ENCODE measurements at regions not wholly inside any gene's neighbourhood (a gene's known extent, or its start where the extent isn't known, plus 50 kb on each side); places are given as distances from the start of the nearest gene placed in this dataset.
"Not testable (repeated sequence)": the region's sequence is repeated elsewhere in the genome, so short reads cannot be mapped to it uniquely, and the experiment has no call there.

DNA sequence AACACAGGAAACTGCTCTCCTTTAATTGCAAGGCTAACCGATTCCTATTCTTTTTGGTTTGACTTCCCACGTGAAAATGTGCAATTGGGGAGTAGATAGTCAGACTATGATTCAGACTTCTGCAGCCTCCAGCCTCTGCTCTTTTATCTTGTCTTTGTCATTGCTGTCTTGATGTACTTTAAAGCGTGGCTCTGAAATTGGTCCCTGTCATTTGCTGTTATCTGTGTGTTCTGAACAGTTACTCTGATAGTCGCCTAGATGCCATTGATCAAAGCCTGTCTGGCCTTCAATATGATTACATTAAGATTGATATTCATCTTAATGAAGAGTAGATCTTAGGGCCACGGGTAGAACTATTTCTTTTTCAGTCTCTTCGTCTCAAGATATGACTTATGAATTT, 799.2 kb downstream of the REEP3 start:
- DNase-seq (ENCODE audit: low read depth), result no peak

- DNase-seq (ENCODE audit: low read depth), result no peak
Observed at GRCh38 chr10:64329510-64329909, 808.3 kb downstream of the REEP3 start.

DNA sequence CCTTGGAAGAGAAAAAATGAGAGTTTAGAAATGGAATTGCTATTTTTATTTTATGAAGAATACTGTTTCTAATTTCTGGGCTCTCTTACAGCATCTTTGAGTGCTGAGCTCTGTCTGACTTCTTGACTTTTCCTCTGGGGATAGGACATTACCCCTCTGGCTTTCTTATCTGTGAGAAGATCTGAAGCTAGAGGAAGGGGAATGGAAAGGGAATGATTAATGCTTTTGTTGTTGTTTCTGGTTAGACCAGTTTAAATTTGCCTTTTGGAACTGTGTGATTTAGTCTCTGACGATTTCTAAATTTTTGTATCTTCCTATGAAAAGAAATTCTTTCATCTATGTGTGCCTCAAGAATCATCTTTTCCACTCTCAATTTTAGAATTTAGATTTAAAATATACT, 811.4 kb downstream of the REEP3 start:
- DNase-seq (ENCODE audit: low read depth), result no peak

DNA sequence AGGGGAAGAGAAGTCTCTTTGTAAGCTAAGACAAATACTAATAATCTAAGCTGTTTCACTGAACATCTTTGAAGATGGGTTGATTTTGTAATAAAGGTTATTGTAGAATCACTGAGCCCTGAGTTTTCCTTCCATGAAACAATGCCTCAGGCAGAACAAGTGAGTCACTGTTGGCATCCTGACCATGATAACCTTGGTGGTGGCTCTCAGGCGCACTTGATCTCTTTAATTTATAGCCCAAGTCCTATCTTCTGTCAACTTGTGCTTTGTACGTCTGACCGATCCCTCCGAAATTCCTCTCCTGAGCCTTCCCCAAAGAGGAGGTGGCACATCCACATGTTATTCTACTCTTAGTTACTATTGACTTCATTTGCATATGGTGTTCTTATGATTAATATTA, 812.9 kb downstream of the REEP3 start:
- no peak for DNase-seq (ENCODE audit: low read depth)

DNA sequence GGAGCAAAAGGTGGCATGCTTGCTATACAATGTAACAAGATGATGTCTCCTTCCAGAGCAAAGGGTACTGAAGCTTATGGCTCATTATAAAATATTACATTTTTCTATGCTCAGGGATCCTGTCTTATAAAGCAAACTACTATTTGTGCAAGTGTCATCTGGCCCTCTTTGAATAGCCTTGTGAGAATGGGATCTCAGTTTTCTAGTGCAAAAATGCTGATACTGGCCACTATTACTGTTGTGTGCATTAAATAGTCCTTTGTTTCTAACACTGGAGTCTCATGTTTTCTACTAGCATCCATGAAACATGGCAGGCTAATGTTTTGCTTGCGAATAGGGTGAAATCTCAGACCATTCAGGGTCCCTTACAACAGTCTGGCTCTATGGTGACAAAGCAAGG, 823.0 kb downstream of the REEP3 start:
- no peak for DNase-seq (ENCODE audit: low read depth)

GRCh38 chr10:64345856-64346255, 824.7 kb downstream of the REEP3 start:
- DNase-seq (ENCODE audit: low read depth), result no peak

- no peak for DNase-seq (ENCODE audit: low read depth)
Observed at GRCh38 chr10:64346389-64346788, 825.2 kb downstream of the REEP3 start.

DNA sequence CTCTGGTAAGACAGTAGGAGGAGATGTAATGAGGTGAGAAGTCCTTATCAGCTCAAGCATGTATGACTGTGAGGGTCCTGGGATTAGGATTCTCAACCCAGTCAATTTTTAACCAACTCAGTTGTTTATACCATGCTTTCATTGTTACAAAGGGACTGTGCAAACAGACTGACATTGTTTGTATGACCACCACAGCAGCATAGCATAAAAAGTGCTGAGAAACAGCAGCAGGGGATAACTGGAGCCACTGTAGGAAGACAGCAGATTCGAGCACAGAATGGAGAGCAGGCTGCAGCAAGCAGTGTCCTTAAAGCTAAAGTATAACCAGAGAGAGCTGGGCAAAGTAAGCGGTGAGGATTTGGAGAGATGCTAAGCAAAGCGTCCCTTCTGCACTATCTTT, 829.5 kb downstream of the REEP3 start:
- DNase-seq (ENCODE audit: low read depth), result no peak

DNA sequence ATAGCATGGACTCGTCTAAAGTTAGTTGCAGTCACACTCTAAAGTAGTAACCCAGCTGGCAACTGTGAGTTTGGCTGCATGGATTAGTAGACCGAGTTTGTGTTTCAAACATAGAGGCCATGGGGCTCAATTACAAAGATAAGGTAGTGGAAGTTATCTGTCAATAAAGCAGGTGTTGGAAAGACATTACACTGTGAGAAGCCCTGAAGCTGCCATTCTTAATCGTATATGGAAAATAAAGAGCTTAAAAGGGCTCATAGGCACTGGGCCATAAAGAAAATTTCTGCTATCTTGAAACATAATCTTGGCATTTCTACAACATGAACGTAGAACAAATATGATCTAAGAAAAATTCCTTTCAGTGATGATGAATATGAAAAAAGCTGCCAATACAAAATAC, 837.7 kb downstream of the REEP3 start:
- DNase-seq (ENCODE audit: low read depth), result no peak

DNA sequence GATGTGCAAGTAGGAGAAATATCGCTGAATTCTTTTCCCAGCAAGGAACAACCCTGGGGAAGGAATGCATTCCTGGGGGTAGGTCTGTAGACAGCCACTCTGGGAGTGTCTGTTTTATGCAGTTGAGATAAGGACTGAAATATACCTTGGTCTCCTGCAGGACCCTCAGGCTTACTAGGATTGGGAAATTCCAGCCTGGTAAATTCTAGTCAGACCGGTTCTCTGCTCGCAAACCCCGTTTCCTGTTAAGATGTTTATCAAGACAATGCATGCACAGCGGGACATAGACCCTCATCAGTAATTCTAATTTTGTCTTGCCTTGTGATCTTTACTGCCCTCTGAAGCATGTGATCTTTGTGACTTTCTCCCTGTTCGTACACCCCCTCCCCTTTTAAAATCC, 839.0 kb downstream of the REEP3 start:
- not testable (repeated sequence) for DNase-seq (ENCODE audit: low read depth)

- no peak for DNase-seq (ENCODE audit: low read depth)
Observed at GRCh38 chr10:64363687-64364086, 842.5 kb downstream of the REEP3 start.

DNA sequence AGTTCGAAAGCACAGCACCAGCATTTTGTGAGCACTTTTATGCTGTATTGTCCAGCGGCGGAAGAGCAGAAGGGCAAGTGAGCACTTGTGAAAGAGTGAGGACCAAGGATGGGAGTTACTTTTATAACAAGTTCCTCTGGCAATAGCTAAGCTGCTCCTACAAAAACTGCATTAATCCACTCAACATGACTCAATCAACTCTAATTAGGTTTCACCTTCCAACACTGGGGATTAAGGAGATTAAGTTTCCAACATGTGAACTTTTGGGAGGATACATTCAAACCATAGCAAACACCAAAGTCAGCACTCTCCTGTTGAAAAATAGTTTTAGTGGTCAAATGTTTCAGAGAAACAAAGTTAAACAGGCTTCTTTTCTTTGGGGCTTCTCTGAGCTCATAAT, 844.5 kb downstream of the REEP3 start:
- DNase-seq (ENCODE audit: low read depth), result no peak

DNA sequence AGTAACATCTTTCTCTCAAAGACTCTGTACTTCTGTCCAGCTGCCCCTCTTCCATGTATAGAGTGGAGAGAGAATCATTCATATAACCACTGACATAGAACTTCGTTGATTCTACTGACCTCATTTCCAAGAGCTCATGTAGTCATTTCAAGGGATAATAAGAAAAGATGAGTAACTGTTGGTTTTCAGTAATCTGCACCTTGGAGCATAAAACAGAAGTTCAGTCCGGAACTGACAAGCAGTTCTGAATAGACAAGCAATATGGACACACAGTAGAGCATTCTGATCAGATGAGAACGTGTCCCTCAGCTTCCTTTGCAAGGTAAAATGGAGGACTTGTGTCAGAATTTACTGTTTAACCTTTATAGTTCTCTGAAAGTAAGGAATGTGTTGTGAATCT, 847.1 kb downstream of the REEP3 start:
- DNase-seq (ENCODE audit: low read depth), result no peak

- DNase-seq (ENCODE audit: low read depth), result no peak
Observed at GRCh38 chr10:64369885-64370773, 848.9 kb downstream of the REEP3 start.

- no peak for DNase-seq (ENCODE audit: low read depth)
Observed at GRCh38 chr10:64374346-64374745, 853.1 kb downstream of the REEP3 start.

DNA sequence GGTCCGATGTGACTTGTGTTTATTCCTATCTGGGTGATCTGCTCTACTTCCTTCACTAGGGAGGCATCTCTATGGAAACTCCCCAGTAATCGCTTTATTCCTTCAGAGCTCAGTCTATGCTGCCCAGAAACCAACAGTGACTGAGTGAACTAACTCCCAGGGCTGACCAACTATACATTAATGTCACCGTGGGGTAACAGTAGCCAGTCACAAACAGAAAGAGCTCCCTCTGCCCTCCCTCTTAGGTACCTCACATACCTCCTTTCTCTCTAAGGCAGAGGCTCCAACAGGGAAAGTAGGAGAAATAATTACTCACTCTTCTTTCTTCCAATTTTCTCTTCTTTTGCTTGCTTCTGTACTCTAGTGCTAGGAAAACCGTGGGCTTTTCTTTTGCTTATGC, 855.0 kb downstream of the REEP3 start:
- DNase-seq (ENCODE audit: low read depth), result no peak

GRCh38 chr10:64379898-64380297, 858.7 kb downstream of the REEP3 start:
- DNase-seq (ENCODE audit: low read depth), result no peak

- no peak for DNase-seq (ENCODE audit: low read depth)
Observed at GRCh38 chr10:64385355-64385754, 864.2 kb downstream of the REEP3 start.

GRCh38 chr10:64394744-64395143, 873.5 kb downstream of the REEP3 start:
- DNase-seq (ENCODE audit: low read depth), result no peak

- no peak for DNase-seq (ENCODE audit: low read depth)
Observed at GRCh38 chr10:64396105-64396708, 875.0 kb downstream of the REEP3 start.

DNA sequence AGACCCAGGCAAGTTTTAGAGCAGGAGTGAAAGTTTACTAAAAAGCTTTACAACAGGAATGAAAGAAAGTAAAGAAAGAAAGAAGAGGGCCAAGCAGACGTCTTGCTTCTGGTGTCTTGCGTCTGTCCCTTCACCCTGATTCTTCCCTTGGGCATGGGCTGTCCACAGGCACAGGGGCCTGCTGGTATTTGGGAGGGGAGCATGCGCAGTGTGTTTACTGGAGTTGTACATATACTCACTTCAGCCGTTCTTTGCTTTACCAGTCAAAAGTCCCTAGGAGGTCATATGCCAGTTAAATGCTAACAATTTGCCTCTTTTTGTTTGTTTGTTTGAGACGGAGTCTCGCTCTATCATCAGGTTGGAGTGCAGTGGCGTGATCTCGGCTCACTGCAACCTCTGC, 875.9 kb downstream of the REEP3 start:
- no peak for DNase-seq (ENCODE audit: low read depth)

DNA sequence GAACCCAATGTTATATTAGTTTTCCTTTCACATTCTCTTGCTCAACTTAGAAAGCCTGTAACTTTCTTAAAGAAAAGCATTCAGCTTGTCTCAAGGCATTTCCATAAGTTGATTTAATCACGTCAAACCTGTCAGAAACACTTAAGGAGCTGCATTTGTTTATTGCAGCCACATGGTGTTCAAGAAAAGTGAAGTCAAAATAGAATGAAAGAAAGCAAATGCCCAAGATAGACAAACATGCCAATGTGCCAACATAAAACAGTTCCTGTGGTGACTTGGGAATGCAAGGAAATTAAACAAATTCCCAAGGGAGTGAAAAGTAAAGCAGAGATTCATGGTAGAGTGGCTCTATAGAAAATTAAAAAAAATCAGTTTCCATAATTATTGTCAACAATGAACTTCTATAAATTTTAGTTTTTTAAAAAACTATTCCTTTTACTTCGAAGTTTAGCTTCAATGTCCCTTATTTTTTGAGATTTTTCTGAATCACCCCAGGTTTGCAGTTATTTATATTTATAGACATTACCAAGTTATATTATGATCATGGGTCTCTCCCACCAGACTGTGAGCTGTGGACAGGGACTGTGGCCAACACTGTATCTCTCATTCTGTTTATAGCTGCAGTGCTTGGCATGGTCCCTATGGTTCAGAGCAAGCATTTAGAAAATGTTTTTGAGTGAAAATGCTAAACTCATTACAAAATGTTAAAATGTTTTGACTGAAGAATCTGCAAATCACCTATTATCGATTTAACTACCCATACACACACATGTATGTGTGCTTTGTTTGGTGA, 887.4 kb downstream of the REEP3 start:
- DNase-seq (ENCODE audit: low read depth), result no peak

- no peak for DNase-seq (ENCODE audit: low read depth)
Observed at GRCh38 chr10:64409349-64409748, 888.1 kb downstream of the REEP3 start.
